ENCODE measurements at regions not wholly inside any gene's neighbourhood (a gene's known extent, or its start where the extent isn't known, plus 50 kb on each side); places are given as distances from the start of the nearest gene placed in this dataset.
"Not testable (repeated sequence)": the region's sequence is repeated elsewhere in the genome, so short reads cannot be mapped to it uniquely, and the experiment has no call there.

- no peak for DNase-seq
These were observed 237.0 kb downstream of the NFATC2 start for GRCh38 chr20:51305316-51306052.

GRCh38 chr20:51303731-51304670, 238.5 kb downstream of the NFATC2 start:
- DNase-seq = no peak

GRCh38 chr20:51301026-51301425, 241.5 kb downstream of the NFATC2 start:
- DNase-seq = no peak

- no peak for DNase-seq
These were observed 242.4 kb downstream of the NFATC2 start for GRCh38 chr20:51300104-51300503.

- no peak for DNase-seq
These were observed 243.1 kb downstream of the NFATC2 start for GRCh38 chr20:51299413-51299812.

- no peak for DNase-seq
These were observed 244.3 kb downstream of the NFATC2 start for GRCh38 chr20:51298141-51298749.

GRCh38 chr20:51287628-51288413, 254.7 kb downstream of the NFATC2 start:
- DNase-seq = no peak

- DNase-seq = no peak
These were observed 255.8 kb downstream of the NFATC2 start for GRCh38 chr20:51286758-51287157.

- DNase-seq = no peak
These were observed 256.8 kb downstream of the NFATC2 start for GRCh38 chr20:51285684-51286083.

GRCh38 chr20:51284871-51285270, 257.6 kb downstream of the NFATC2 start:
- no peak for DNase-seq

GRCh38 chr20:51284176-51284575, 258.3 kb downstream of the NFATC2 start:
- DNase-seq = no peak

- DNase-seq = no peak
These were observed 258.6 kb upstream of the KCNG1 start for GRCh38 chr20:51281521-51281920.

- DNase-seq = no peak
These were observed 257.1 kb upstream of the KCNG1 start for GRCh38 chr20:51280047-51280446.

- DNase-seq = no peak
These were observed 255.1 kb upstream of the KCNG1 start for GRCh38 chr20:51277961-51278360.

GRCh38 chr20:51276296-51276695, 253.4 kb upstream of the KCNG1 start:
- no peak for DNase-seq

- no peak for DNase-seq
These were observed 252.9 kb upstream of the KCNG1 start for GRCh38 chr20:51275826-51276225.

GRCh38 chr20:51275181-51275580, 252.3 kb upstream of the KCNG1 start:
- DNase-seq = no peak

- DNase-seq = no peak
These were observed 249.5 kb upstream of the KCNG1 start for GRCh38 chr20:51272401-51272800.

- no peak for DNase-seq
These were observed 249.0 kb upstream of the KCNG1 start for GRCh38 chr20:51271931-51272330.

- DNase-seq = not testable (repeated sequence)
These were observed 248.4 kb upstream of the KCNG1 start for GRCh38 chr20:51271289-51271688.

- DNase-seq = no peak
These were observed 246.8 kb upstream of the KCNG1 start for GRCh38 chr20:51269671-51270070.

- no peak for DNase-seq
These were observed 244.8 kb upstream of the KCNG1 start for GRCh38 chr20:51267679-51268078.

- DNase-seq = no peak
These were observed 243.4 kb upstream of the KCNG1 start for GRCh38 chr20:51266353-51266752.

Measured in T1000 (cell line).